Parathyroid adenoma (tissue), 2 donors: ENCODE measurements at regions not wholly inside any gene's neighbourhood (a gene's known extent, or its start where the extent isn't known, plus 50 kb on each side); places are given as distances from the start of the nearest gene placed in this dataset.

Experiments
- H2AFZ ChIP-seq: fragments of 300-600 bp; sonication (generic); one replicate; pipeline ENCODE4 v1.7.0; 2017; ENCODE audit warnings: antibody characterized with exemption, mild to moderate bottlenecking
- H3K27ac ChIP-seq: fragments of 300-600 bp; sonication (generic); one replicate; pipeline ENCODE4 v1.7.0; 2017
- H3K27me3 ChIP-seq: fragments of 300-600 bp; sonication (generic); one replicate; pipeline ENCODE4 v1.7.0; 2017; ENCODE audit warnings: low read length; ENCODE audit not compliant: control insufficient read depth, insufficient read depth
- H3K36me3 ChIP-seq: fragments of 300-600 bp; sonication (generic); one replicate; pipeline ENCODE4 v1.7.0; 2017; ENCODE audit warnings: low read length; ENCODE audit not compliant: control insufficient read depth, insufficient read depth
- H3K4me1 ChIP-seq: fragments of 300-600 bp; sonication (generic); one replicate; pipeline ENCODE4 v1.7.0; 2017; ENCODE audit warnings: control low read depth
- H3K4me2 ChIP-seq: fragments of 300-600 bp; sonication (generic); one replicate; pipeline ENCODE4 v1.7.0; 2017; ENCODE audit warnings: low read length
- H3K4me3 ChIP-seq: fragments of 300-600 bp; sonication (generic); one replicate; pipeline ENCODE4 v1.7.0; 2017; ENCODE audit warnings: low read depth, low read length
- H3K79me2 ChIP-seq: fragments of 300-600 bp; sonication (generic); one replicate; pipeline ENCODE4 v1.7.0; 2017; ENCODE audit warnings: control low read depth
- H3K9ac ChIP-seq: fragments of 300-600 bp; sonication (generic); one replicate; pipeline ENCODE4 v1.7.0; 2017; ENCODE audit warnings: mild to moderate bottlenecking
- H3K9me3 ChIP-seq: fragments of 300-600 bp; sonication (generic); one replicate; pipeline ENCODE4 v1.7.0; 2017; ENCODE audit warnings: low read length; ENCODE audit not compliant: control insufficient read depth
- CTCF ChIP-seq: fragments of 300-600 bp; sonication (generic); IDR thresholded peaks from one replicate; pipeline ENCODE4 v1.7.0; 2017; ENCODE audit warnings: antibody characterized with exemption, mild to moderate bottlenecking
- donor health status: primary hyperparathyroidism.

GRCh38 chr2:228559774-228560415 is 378.4 kb upstream of the SPHKAP start:
- no peak overlapping the region for H3K4me2 ChIP-seq
- H3K36me3 ChIP-seq, result no peaks in the 10 kb centered on the region
- H3K27me3 ChIP-seq, result no peaks in the 10 kb centered on the region
- no peaks in the 10 kb centered on the region for H3K4me1 ChIP-seq
- H3K4me3 ChIP-seq, result no peak overlapping the region
- no peak for TF ChIP-seq CTCF
- H2AFZ ChIP-seq, result no peak overlapping the region
- H3K9me3 ChIP-seq, result no peaks in the 10 kb centered on the region
- H3K9ac ChIP-seq, result no peak overlapping the region
- H3K79me2 ChIP-seq, result no peaks in the 10 kb centered on the region
- H3K27ac ChIP-seq, result no peak overlapping the region

GRCh38 chr2:228556717-228557116 is 375.2 kb upstream of the SPHKAP start:
- no peak overlapping the region for H3K4me3 ChIP-seq
- H3K27ac ChIP-seq, result no peak overlapping the region
- H3K27me3 ChIP-seq, result no peaks in the 10 kb centered on the region
- no peaks in the 10 kb centered on the region for H3K4me1 ChIP-seq
- H3K79me2 ChIP-seq, result no peaks in the 10 kb centered on the region
- no peaks in the 10 kb centered on the region for H3K36me3 ChIP-seq
- H3K4me2 ChIP-seq, result no peak overlapping the region
- TF ChIP-seq CTCF, result no peak
- H3K9ac ChIP-seq, result no peak overlapping the region
- no peak overlapping the region for H2AFZ ChIP-seq
- H3K9me3 ChIP-seq, result no peaks in the 10 kb centered on the region

GRCh38 chr2:228549441-228550007 is 368.0 kb upstream of the SPHKAP start:
- Histone ChIP-seq H3K4me3 (no peak overlapping the region), H3K36me3 (no peaks in the 10 kb centered on the region), H3K4me1 (no peaks in the 10 kb centered on the region), H3K9ac (no peak overlapping the region), H3K27me3 (no peaks in the 10 kb centered on the region), H3K27ac (no peak overlapping the region), H3K79me2 (no peaks in the 10 kb centered on the region), H3K9me3 (peaks cover 2% of the 10 kb centered on the region), H3K4me2 (no peak overlapping the region), H2AFZ (no peak overlapping the region)
- TF ChIP-seq CTCF, result no peak

GRCh38 chr2:228548230-228548629 is 366.7 kb upstream of the SPHKAP start:
- H3K79me2 ChIP-seq, result no peaks in the 10 kb centered on the region
- H3K9ac ChIP-seq, result no peak overlapping the region
- no peak overlapping the region for H3K27ac ChIP-seq
- H3K9me3 ChIP-seq, result peaks cover 2% of the 10 kb centered on the region
- TF ChIP-seq CTCF, result no peak
- no peak overlapping the region for H3K4me2 ChIP-seq
- H3K4me3 ChIP-seq, result no peak overlapping the region
- H3K4me1 ChIP-seq, result no peaks in the 10 kb centered on the region
- H3K27me3 ChIP-seq, result no peaks in the 10 kb centered on the region
- no peak overlapping the region for H2AFZ ChIP-seq
- no peaks in the 10 kb centered on the region for H3K36me3 ChIP-seq

GRCh38 chr2:228545748-228546145 is 364.3 kb upstream of the SPHKAP start:
- peaks cover 2% of the 10 kb centered on the region for H3K9me3 ChIP-seq
- H3K36me3 ChIP-seq, result no peaks in the 10 kb centered on the region
- no peak overlapping the region for H3K4me2 ChIP-seq
- H3K4me1 ChIP-seq, result no peaks in the 10 kb centered on the region
- H3K9ac ChIP-seq, result no peak overlapping the region
- H3K4me3 ChIP-seq, result no peak overlapping the region
- no peak overlapping the region for H2AFZ ChIP-seq
- H3K27me3 ChIP-seq, result no peaks in the 10 kb centered on the region
- no peak for TF ChIP-seq CTCF
- H3K79me2 ChIP-seq, result no peaks in the 10 kb centered on the region
- no peak overlapping the region for H3K27ac ChIP-seq
